Endothelial cell of umbilical vein (primary cell): ENCODE measurements at regions not wholly inside any gene's neighbourhood (a gene's known extent, or its start where the extent isn't known, plus 50 kb on each side); places are given as distances from the start of the nearest gene placed in this dataset.

Source experiments
- BruUV-seq: library from RNA; stranded (reverse); fragments of 400-500 nt; replicated peaks from 2 replicates; lab custom pipeline; 2021; lab: Mats Ljungman, UMichigan
- CTCF ChIA-PET: fragments of 300-600, 350-600 bp; sonication (Branson Sonifier 250); formaldehyde crosslinking; loops from one replicate; lab custom pipeline; 2021; ENCODE audit warnings: antibody characterized with exemption, inconsistent platforms; lab: Charles Lee
- POLR2A ChIA-PET: fragments of 300-600, 350-600 bp; sonication (Branson Sonifier 250); formaldehyde crosslinking; loops from one replicate; lab custom pipeline; 2021; ENCODE audit warnings: antibody characterized with exemption, inconsistent platforms; lab: Charles Lee
- DNase-seq: peaks from one replicate; pipeline ENCODE4 v3.0.0-alpha.2; 2011; ENCODE audit warnings: low read depth, low spot score
- FAIRE-seq: peaks from 2 replicates; lab custom pipeline; 2011; peaks lifted over from hg19 to GRCh38; lab: Jason Lieb, UNC
- H2AFZ ChIP-seq: 2 replicates; pipeline ENCODE4 v1.6.0; 2012; ENCODE audit warnings: low read depth, low read length, control low read depth, inconsistent platforms
- H3K27ac ChIP-seq: 2 replicates; pipeline ENCODE4 v1.5.1; 2011; ENCODE audit warnings: low read depth, mild to moderate bottlenecking, control low read depth, low read length, moderate library complexity; ENCODE audit not compliant: insufficient read depth
- H3K27me3 ChIP-seq, 2 experiments: 2 replicates each; pipeline versions ENCODE4 v1.6.0 to v1.6.1; 2011; ENCODE audit warnings: low read length in 2 of 2, mixed read lengths in 1 of 2; ENCODE audit not compliant: control insufficient read depth in 2 of 2, insufficient read depth in 2 of 2
- H3K36me3 ChIP-seq, 2 experiments: 2 replicates in 1 of 2; 3 replicates in 1 of 2; pipeline ENCODE4 v1.5.1; 2011; ENCODE audit warnings: low read length in 2 of 2, mild to moderate bottlenecking in 1 of 2, moderate library complexity in 1 of 2; ENCODE audit not compliant: control insufficient read depth in 2 of 2, insufficient read depth in 2 of 2; ENCODE audit errors: extremely low read depth in 1 of 2
- H3K4me1 ChIP-seq: 3 replicates; pipeline ENCODE4 v1.5.1; 2011; ENCODE audit warnings: mild to moderate bottlenecking, low read length; ENCODE audit not compliant: control insufficient read depth, insufficient read depth; ENCODE audit errors: extremely low read depth
- H3K4me2 ChIP-seq: 2 replicates; pipeline ENCODE4 v1.6.1; 2011; ENCODE audit warnings: low read length, control low read depth, mixed read lengths; ENCODE audit not compliant: insufficient read depth
- H3K4me3 ChIP-seq, 3 experiments: fragments of 200-600 bp in 1 of 3; sonication (generic), shearing (Covaris generic) in 1 of 3; replicated peaks in 1 of 3; 2 replicates each; pipeline ENCODE4 v1.5.1; 2011 to 2016; ENCODE audit warnings: control low read depth in 3 of 3, low read length in 3 of 3, mild to moderate bottlenecking in 2 of 3, inconsistent platforms in 1 of 3, low read depth in 1 of 3, moderate library complexity in 1 of 3; ENCODE audit not compliant: insufficient read depth in 1 of 3
- H3K79me2 ChIP-seq: 2 replicates; pipeline ENCODE4 v1.6.0; 2012; ENCODE audit warnings: low read length, inconsistent platforms; ENCODE audit not compliant: control insufficient read depth, insufficient read depth
- H3K9ac ChIP-seq: replicated peaks from 2 replicates; pipeline ENCODE3; 2011; ENCODE audit warnings: low read length, control low read depth; ENCODE audit not compliant: insufficient read depth; ENCODE audit errors: extremely low read depth
- H3K9me1 ChIP-seq: replicated peaks from 3 replicates; pipeline ENCODE4 v1.6.0; 2011; ENCODE audit warnings: mild to moderate bottlenecking, low read length; ENCODE audit not compliant: control insufficient read depth, insufficient read depth; ENCODE audit errors: extremely low read depth
- H3K9me3 ChIP-seq: replicated peaks from 2 replicates; pipeline ENCODE4 v1.5.1; 2012; ENCODE audit warnings: low read length, inconsistent platforms; ENCODE audit not compliant: control insufficient read depth, insufficient read depth
- H4K20me1 ChIP-seq: replicated peaks from 2 replicates; pipeline ENCODE3; 2011; ENCODE audit warnings: mild to moderate bottlenecking, low read length; ENCODE audit not compliant: control insufficient read depth, insufficient read depth; ENCODE audit errors: extremely low read depth
- EZH2 ChIP-seq: IDR thresholded peaks from 2 replicates; pipeline ENCODE4 v1.6.1; 2012; ENCODE audit warnings: borderline replicate concordance, low read depth, mild to moderate bottlenecking, moderate library complexity, low read length, inconsistent platforms; ENCODE audit not compliant: severe bottlenecking
- FOS ChIP-seq: IDR thresholded peaks from 2 replicates; pipeline ENCODE4 v1.6.1; 2011; ENCODE audit warnings: mild to moderate bottlenecking, low read length, moderate library complexity, borderline replicate concordance; ENCODE audit not compliant: insufficient read depth
- GATA2 ChIP-seq: IDR thresholded peaks from 2 replicates; pipeline ENCODE4 v1.7.0; 2011; ENCODE audit warnings: low read depth, mild to moderate bottlenecking, moderate library complexity, mixed read lengths, low read length; ENCODE audit not compliant: insufficient read length, insufficient read depth
- JUN ChIP-seq: IDR thresholded peaks from 2 replicates; pipeline ENCODE4 v1.6.1; 2011; ENCODE audit warnings: borderline replicate concordance, low read depth; ENCODE audit not compliant: insufficient read length, insufficient read depth
- MAX ChIP-seq: IDR thresholded peaks from 2 replicates; pipeline ENCODE4 v1.6.1; 2011; ENCODE audit not compliant: insufficient read depth, insufficient read length
- MYC ChIP-seq: IDR thresholded peaks from one replicate; pipeline ENCODE4 v1.6.1; 2011; ENCODE audit warnings: mild to moderate bottlenecking, low read depth, low read length
- POLR2A ChIP-seq: IDR thresholded peaks from 2 replicates; pipeline ENCODE4 v1.6.1; 2012; ENCODE audit warnings: low read depth, mild to moderate bottlenecking, control low read depth, low read length
- POLR2AphosphoS5 ChIP-seq: IDR thresholded peaks from 2 replicates; pipeline ENCODE4 v1.6.1; 2012; ENCODE audit warnings: low read depth, mild to moderate bottlenecking, control low read depth, low read length, moderate library complexity; ENCODE audit not compliant: insufficient read depth
- dilution Hi-C: fragments of 300-500 bp; cut with MboI; formaldehyde crosslinking; loops from one replicate; pipeline ENCODE4 v1.15.0; 2019; ENCODE audit warnings: low sequenced_read_pairs; ENCODE audit not compliant: extremely low pct_ligation_motif_present
- intact Hi-C: fragments of 100-400 bp; cut with micrococcal nuclease; formaldehyde crosslinking; loops from one replicate; pipeline ENCODE4 v1.10.0; 2022
- TF ChIP-seq, protein P1 (sequence below), 2 donors: IDR thresholded peaks; 1 replicate in 1 of 2; 2 replicates in 1 of 2; pipeline ENCODE4 v1.5.1; 2011; ENCODE audit warnings: low read length in 2 of 2, mild to moderate bottlenecking in 2 of 2, moderate library complexity in 2 of 2, control low read depth in 1 of 2, inconsistent platforms in 1 of 2, low read depth in 1 of 2; ENCODE audit not compliant: insufficient read depth in 1 of 2; ENCODE audit errors: extremely low read depth in 1 of 2

DNA sequence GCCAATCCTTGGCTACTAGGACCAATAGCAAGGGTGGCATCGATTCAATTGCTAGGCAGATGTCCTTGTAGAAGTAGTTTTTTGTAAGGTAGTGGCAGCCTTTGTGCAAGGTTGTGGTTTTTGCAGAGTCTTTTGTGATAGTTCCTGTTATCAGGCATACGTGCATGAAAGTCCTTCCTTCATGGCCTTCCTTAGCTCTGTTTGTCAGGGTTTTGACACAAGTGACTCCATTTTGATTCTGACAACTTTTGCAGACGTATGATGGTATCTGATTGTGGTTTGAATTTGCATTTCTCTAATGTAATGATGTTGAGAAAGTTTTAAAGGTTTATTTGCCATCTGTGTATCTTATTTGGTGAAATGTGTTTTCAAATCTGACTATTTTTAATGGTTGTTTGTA is 71.8 kb upstream of the SYPL1 start:
- BruUV-seq: no TSS peak
- FAIRE-seq (no peak), DNase-seq (no peak)
- Histone ChIP-seq H3K27me3 (no peaks in the 10 kb centered on the region), H3K9me3 (no peaks in the 10 kb centered on the region), H3K36me3 (no peaks in the 10 kb centered on the region), H3K9me1 (no peaks in the 10 kb centered on the region), H3K4me1 (no peaks in the 10 kb centered on the region), H2AFZ (no peak overlapping the region), H3K9ac (no peak overlapping the region), H3K4me3 (no peak overlapping the region), H3K27ac (no peak overlapping the region), H3K79me2 (no peaks in the 10 kb centered on the region), H3K4me2 (no peak overlapping the region), H4K20me1 (no peaks in the 10 kb centered on the region)
- CTCF ChIA-PET: no interaction called here
- intact Hi-C loops (no loop called here), dilution Hi-C loops (no loop called here)
- TF ChIP-seq, protein P1, sequence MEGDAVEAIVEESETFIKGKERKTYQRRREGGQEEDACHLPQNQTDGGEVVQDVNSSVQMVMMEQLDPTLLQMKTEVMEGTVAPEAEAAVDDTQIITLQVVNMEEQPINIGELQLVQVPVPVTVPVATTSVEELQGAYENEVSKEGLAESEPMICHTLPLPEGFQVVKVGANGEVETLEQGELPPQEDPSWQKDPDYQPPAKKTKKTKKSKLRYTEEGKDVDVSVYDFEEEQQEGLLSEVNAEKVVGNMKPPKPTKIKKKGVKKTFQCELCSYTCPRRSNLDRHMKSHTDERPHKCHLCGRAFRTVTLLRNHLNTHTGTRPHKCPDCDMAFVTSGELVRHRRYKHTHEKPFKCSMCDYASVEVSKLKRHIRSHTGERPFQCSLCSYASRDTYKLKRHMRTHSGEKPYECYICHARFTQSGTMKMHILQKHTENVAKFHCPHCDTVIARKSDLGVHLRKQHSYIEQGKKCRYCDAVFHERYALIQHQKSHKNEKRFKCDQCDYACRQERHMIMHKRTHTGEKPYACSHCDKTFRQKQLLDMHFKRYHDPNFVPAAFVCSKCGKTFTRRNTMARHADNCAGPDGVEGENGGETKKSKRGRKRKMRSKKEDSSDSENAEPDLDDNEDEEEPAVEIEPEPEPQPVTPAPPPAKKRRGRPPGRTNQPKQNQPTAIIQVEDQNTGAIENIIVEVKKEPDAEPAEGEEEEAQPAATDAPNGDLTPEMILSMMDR (IDR thresholded peaks at IDR 0.05; ENCODE audit: extremely low read depth in 1 of 2, insufficient read depth in 1 of 2, low read depth in 1 of 2, low read length in 2 of 2): no peak
- TF ChIP-seq JUN (no peak), FOS (no peak), EZH2 (no peak), GATA2 (no peak), POLR2AphosphoS5 (no peak), MAX (no peak), POLR2A (no peak), MYC (no peak)
- POLR2A ChIA-PET: no interaction called here
